ENCODE measurements at regions not wholly inside any gene's neighbourhood (a gene's known extent, or its start where the extent isn't known, plus 50 kb on each side); places are given as distances from the start of the nearest gene placed in this dataset.

DNA sequence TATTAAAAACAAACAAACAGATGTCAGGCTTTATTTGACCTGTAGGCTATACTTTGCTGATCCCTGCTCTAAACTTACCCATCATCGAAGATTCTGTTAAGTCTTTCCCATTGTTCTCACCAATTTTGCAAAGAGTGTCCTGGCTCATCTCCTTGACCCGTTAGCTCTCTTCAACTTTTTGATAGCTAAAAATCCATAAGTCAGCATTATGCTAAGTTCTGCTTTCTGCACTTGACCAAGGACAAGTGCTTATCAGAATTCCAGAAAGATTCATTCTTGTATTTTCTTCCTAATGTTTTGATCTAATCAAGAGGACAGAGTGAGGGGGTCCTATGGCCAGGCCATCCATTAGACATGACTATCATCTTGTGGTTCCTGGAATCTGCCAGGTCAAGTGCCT lies 503.5 kb downstream of the FUT8 start:
- TF ChIP-seq, protein P1, sequence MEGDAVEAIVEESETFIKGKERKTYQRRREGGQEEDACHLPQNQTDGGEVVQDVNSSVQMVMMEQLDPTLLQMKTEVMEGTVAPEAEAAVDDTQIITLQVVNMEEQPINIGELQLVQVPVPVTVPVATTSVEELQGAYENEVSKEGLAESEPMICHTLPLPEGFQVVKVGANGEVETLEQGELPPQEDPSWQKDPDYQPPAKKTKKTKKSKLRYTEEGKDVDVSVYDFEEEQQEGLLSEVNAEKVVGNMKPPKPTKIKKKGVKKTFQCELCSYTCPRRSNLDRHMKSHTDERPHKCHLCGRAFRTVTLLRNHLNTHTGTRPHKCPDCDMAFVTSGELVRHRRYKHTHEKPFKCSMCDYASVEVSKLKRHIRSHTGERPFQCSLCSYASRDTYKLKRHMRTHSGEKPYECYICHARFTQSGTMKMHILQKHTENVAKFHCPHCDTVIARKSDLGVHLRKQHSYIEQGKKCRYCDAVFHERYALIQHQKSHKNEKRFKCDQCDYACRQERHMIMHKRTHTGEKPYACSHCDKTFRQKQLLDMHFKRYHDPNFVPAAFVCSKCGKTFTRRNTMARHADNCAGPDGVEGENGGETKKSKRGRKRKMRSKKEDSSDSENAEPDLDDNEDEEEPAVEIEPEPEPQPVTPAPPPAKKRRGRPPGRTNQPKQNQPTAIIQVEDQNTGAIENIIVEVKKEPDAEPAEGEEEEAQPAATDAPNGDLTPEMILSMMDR (IDR thresholded peaks at IDR 0.05) = no peak
- no peak for TF ChIP-seq POLR2A (IDR thresholded peaks at IDR 0.05)
